ENCODE measurements at regions not wholly inside any gene's neighbourhood (a gene's known extent, or its start where the extent isn't known, plus 50 kb on each side); places are given as distances from the start of the nearest gene placed in this dataset.
A peak's percentile ranks its signal among the peaks of the same experiment; 100 is the strongest.

DNA sequence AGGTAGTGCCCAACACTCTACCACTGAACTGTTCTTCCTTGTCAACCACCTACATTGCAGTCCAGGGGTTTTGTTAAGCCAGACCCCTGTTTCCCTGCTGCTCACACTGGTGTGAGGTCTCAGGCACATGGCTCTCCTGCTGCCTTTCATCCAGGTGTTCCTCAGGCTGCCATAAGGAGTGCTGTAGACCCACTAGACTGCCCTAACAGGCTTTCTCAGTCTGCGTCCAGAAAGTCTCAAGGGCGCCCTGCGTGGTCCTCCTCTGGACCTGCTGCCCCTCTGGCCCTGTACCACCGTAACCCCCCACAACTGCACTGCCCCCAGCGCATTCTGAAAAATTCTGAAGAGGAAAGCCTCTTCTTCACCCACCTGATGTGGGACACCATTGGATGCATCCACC, 225.7 kb upstream of the ANKRD30A start:
- Mint-ChIP-seq H3K4me1 (ENCODE audit: unreplicated experiment) (no peaks in the 10 kb centered on the region), H3K4me3 (ENCODE audit: unreplicated experiment) (no peak overlapping the region), H3K9me3 (ENCODE audit: unreplicated experiment) (peaks cover 18% of the 10 kb centered on the region), H3K27ac (ENCODE audit: unreplicated experiment) (no peak overlapping the region), H3K27me3 (ENCODE audit: unreplicated experiment) (peaks cover 8% of the 10 kb centered on the region), H3K36me3 (ENCODE audit: low read depth, unreplicated experiment) (peaks cover 11% of the 10 kb centered on the region)
- TF ChIP-seq CTCF (IDR thresholded peaks at IDR 0.05; ENCODE audit: unreplicated experiment) = no peak
- no peak for DNase-seq (ENCODE audit: low spot score)

GRCh38 chr10:36888925-36889573, 236.3 kb upstream of the ANKRD30A start:
- no peaks in the 10 kb centered on the region for H3K9me3 Mint-ChIP-seq (ENCODE audit: unreplicated experiment)
- peak; percentile 76 for TF ChIP-seq CTCF (IDR thresholded peaks at IDR 0.05; ENCODE audit: unreplicated experiment)
- H3K27ac Mint-ChIP-seq (ENCODE audit: unreplicated experiment) = no peak overlapping the region
- DNase-seq (ENCODE audit: low spot score) = peak; percentile 76
- H3K36me3 Mint-ChIP-seq (ENCODE audit: low read depth, unreplicated experiment) = no peaks in the 10 kb centered on the region
- H3K4me3 Mint-ChIP-seq (ENCODE audit: unreplicated experiment) = no peak overlapping the region
- H3K27me3 Mint-ChIP-seq (ENCODE audit: unreplicated experiment) = peaks cover 2% of the 10 kb centered on the region
- no peaks in the 10 kb centered on the region for H3K4me1 Mint-ChIP-seq (ENCODE audit: unreplicated experiment)

DNA sequence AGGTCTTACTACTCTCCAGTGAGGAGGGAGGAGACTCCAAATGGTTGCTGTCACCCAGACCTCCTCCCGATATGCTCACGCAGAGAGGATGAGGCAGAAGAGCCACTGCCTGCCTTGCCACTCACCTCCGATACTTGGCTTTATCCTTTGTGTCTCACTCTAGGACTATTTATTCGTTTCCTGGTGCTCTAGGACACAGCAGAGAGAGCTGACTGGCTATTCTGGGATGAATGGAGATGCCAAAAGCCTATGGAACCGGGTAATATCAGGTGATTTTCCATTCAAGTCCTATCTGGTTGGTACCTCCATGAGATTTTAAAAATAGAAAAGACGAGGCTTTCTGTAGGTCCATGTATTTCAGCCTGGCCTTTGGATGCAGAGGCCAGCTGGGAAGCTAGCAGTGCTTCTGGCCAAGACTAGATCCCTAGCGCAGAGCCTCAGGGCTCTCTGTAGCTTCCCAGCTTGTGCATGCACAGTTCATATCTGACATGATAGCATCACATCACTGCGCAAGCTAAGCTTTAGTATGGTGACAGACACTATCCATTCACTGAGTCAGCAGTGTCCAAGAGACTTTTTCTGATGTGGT, 239.0 kb upstream of the ANKRD30A start:
- no peak overlapping the region for H3K4me3 Mint-ChIP-seq (ENCODE audit: unreplicated experiment)
- H3K36me3 Mint-ChIP-seq (ENCODE audit: low read depth, unreplicated experiment) = no peaks in the 10 kb centered on the region
- no peaks in the 10 kb centered on the region for H3K4me1 Mint-ChIP-seq (ENCODE audit: unreplicated experiment)
- H3K27ac Mint-ChIP-seq (ENCODE audit: unreplicated experiment) = no peak overlapping the region
- H3K27me3 Mint-ChIP-seq (ENCODE audit: unreplicated experiment) = peaks cover 2% of the 10 kb centered on the region
- TF ChIP-seq CTCF (IDR thresholded peaks at IDR 0.05; ENCODE audit: unreplicated experiment) = no peak
- no peak for DNase-seq (ENCODE audit: low spot score)
- no peaks in the 10 kb centered on the region for H3K9me3 Mint-ChIP-seq (ENCODE audit: unreplicated experiment)

GRCh38 chr10:36885746-36886145, 239.7 kb upstream of the ANKRD30A start:
- Mint-ChIP-seq H3K27me3 (ENCODE audit: unreplicated experiment) (peaks cover 2% of the 10 kb centered on the region), H3K4me1 (ENCODE audit: unreplicated experiment) (no peaks in the 10 kb centered on the region), H3K36me3 (ENCODE audit: low read depth, unreplicated experiment) (no peaks in the 10 kb centered on the region), H3K9me3 (ENCODE audit: unreplicated experiment) (no peaks in the 10 kb centered on the region), H3K27ac (ENCODE audit: unreplicated experiment) (no peak overlapping the region), H3K4me3 (ENCODE audit: unreplicated experiment) (no peak overlapping the region)
- no peak for DNase-seq (ENCODE audit: low spot score)
- no peak for TF ChIP-seq CTCF (IDR thresholded peaks at IDR 0.05; ENCODE audit: unreplicated experiment)

DNA sequence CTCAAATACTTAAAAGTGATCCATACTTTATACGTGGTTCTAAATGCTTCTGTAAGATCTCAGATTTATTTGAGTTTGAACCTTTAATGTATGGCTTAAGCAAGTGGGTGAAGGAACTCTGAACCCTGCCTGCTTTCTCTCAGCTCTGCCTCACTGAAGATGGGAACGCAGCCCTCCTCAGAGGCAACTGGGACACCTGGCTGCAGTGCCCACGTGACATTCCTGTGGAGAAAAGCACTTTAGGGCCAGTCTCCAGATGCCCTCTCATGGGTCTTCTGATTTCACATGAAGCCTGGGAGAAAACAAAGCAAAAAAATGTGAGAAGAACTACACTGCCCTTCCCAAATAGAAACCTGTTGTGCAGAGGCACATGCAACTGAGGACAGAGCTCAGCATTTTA, 242.6 kb upstream of the ANKRD30A start:
- Mint-ChIP-seq H3K36me3 (ENCODE audit: low read depth, unreplicated experiment) (no peaks in the 10 kb centered on the region), H3K27me3 (ENCODE audit: unreplicated experiment) (no peaks in the 10 kb centered on the region), H3K9me3 (ENCODE audit: unreplicated experiment) (no peaks in the 10 kb centered on the region), H3K27ac (ENCODE audit: unreplicated experiment) (no peak overlapping the region), H3K4me1 (ENCODE audit: unreplicated experiment) (no peaks in the 10 kb centered on the region), H3K4me3 (ENCODE audit: unreplicated experiment) (no peak overlapping the region)
- no peak for DNase-seq (ENCODE audit: low spot score)
- TF ChIP-seq CTCF (IDR thresholded peaks at IDR 0.05; ENCODE audit: unreplicated experiment) = no peak

Data from endothelial cell (in vitro differentiated cells).